Activated CD4-positive, alpha-beta T cell treated with anti-CD3 and anti-CD28 coated beads, Interleukin-2, amount 50 U/mL, for 24 hours (primary cell): ENCODE measurements at regions not wholly inside any gene's neighbourhood (a gene's known extent, or its start where the extent isn't known, plus 50 kb on each side); places are given as distances from the start of the nearest gene placed in this dataset.

ENCODE experiments used
- DNase-seq, 2 donors: peaks; one replicate each; pipeline ENCODE4 v3.0.0-alpha.2; 2020; ENCODE audit warnings: low read depth in 1 of 2, low spot score in 1 of 2

DNA sequence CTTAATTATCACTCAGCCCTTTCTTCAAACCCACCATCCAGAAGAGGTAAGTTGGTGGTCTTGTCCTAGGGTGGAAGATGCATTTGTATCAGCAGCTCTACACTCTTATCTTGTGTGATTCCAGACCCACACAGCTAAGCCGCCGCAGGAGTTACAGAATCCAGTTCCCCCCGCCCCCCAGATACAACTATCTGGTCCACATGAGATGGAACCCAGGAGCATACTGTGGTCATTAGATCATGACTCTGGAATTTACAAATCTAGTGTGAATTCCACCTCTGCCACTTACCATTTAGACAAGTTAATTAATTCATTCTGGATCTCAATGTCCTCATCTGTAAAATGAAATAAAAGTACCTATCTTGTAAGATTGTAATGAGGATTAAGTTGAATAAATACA is 486.4 kb downstream of the BCL11A start:
- no peak for DNase-seq

DNA sequence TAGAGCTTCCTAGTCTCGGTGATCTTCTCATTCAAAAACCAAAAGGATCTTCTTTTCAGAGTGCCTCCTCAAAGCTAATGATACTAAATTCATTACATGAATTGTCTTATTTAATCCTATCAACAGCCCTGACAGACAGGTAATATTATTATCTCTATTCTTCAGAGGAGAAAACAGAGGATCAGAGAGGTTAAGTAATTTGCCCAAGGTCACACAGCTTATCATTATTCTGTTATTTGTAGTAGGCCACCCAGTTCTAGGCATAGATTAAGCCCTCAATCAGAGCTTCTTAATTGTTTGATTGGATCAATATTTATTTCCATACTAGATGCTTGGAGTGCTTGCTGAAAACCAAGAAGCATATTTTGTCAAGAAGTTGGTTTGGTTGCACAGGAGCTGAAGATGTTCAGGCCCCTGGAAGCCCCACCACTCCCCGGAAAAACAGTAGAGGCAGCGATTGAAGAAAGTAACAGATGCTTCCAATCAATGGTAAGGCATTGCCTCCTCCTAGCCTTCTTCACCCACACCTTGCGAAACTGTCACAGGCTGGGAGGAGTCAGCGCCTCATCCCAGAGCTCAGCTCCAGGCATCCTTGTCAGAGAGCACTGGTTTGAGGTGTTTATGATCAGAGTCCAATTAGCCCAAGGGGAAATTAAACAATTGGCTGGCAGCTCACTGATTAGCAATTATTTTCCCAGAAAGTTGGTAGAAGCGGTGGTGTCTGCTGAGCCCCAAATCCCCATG is 487.2 kb downstream of the BCL11A start:
- no peak for DNase-seq

GRCh38 chr2:60064687-60065389 is 488.6 kb downstream of the BCL11A start:
- DNase-seq: no peak

GRCh38 chr2:60058781-60059180 is 494.7 kb downstream of the BCL11A start:
- no peak for DNase-seq

DNA sequence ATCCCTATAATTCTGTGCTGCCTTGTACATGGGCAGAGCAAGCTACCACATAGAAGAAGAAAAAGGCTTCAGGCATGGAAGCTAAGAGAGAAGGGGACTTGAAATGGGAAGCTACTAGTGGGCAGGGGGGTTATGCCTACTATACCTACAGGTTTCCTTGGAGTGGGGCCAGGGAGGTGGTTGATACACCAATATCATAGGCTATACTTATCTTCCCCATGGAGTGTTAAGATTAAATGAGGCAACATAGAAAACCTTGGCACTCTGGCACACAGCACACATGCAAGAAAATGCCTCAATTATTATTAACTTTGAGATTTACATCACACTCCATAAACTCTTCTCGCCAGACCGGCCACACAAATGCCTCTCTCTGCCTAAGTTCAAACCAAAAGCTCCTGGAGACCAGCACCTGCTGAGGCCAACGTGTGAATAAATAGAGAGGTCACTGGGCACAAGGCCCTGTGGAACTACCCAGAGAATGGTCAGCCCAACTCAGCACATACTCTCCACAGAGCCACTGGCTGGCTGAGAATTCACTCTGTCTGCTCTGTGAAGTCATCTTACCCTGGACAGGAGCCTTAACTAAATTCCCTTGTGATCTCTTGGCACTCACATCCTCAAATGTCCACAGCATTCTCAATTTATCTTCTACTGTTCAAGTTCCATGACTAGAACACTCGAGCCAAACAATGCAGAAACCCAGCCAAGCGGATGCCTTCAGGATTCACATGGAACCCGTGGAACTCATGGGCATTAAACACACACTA is 498.7 kb downstream of the BCL11A start:
- DNase-seq: no peak

DNA sequence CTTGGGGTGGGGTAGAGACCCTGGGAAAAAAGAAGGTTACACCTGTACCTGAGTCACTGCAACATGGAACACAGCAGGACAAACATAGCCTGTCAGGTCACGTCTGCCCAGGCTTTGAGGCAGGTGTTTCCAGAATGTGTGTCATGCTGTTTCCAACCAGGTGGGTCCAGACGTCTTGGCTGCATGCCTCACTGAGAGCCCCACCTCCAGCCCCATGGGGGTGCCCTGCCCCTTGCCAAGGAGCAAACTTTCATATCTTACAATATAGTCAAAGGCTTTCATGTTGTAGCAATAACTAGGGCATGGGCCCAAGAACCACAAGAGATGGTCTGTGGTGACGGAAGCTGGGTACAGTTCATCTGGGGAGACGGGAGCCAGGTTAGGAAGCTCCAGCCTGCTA is 499.7 kb downstream of the BCL11A start:
- no peak for DNase-seq

DNA sequence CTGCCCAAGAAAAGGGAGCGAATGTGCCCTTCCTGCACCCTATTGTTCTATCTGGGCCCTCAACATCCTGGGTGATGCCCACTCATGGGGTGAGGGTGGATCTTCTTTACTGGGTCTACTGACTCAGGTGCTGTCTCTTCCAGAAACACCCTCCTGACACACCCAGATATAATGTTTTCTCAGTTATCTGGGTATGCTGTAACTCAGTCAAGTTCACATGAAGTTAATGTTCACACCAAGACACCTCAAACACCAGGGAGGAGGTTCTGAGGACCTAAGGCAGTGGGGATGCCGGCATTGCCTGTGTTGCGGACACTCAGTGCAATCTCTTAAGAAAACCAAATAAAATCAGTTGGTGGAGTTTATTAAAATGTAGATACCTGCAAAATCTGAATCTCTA is 500.9 kb downstream of the BCL11A start:
- no peak for DNase-seq

DNA sequence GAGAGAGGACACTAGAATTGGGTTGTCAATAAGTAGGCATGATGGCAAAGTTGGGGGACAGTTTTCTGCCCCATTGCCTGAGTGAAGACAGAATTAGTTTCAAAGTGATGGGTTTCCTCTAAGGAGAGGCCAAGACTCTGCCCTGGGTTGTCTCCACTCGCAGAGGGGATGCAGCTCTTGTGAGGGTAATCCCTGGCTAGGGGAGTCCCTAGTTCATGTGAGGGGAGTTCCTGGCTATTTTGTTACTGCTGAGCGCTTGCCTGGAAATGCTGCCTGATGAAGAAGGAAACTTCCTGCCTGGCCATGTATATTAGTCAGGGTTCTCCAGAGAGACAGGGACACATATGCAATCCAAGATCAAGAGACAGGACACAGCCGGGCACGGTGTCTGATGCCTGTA is 501.5 kb downstream of the BCL11A start:
- no peak for DNase-seq

- no peak for DNase-seq
Measured at GRCh38 chr2:60047944-60048525, 505.4 kb downstream of the BCL11A start.

- no peak for DNase-seq
Measured at GRCh38 chr2:60047347-60047746, 506.1 kb downstream of the BCL11A start.

DNA sequence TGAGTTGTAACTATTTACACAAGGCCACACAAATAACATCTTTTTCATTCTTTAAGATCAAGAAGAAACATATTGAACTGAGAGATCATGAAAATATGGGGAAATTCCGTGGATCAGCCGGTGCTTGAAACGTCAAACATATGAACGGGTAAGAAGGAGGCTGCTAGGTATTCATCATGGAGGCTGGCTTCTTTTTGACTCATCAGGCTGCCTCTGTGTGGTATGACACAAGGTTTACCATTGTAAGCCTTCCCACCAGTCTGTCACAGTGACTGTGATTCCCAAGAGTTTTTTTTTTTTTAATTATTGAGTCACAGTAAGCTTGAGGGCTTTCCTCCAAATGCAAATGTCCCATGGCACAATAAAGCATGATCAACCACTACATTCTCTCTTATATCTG is 506.9 kb downstream of the BCL11A start:
- no peak for DNase-seq

DNA sequence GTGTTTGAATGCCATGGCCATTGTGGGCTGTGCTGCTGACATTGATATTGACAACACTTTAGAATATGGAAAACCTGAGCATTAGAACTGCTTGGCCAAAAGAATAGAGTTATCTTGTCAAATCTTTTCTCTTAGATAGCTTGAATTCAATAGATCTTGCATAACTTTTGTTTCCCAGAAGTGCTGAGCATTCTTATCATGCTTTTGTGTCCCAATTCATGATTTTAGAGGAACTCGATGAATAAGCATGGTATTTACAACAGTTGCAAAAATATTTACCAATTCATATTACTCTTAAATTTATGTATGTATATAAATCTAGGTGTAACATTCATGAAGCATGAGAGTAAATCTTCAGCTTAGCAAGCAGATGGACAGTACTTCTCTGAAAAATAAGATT is 508.0 kb downstream of the BCL11A start:
- no peak for DNase-seq

- DNase-seq: no peak
Measured at GRCh38 chr2:60044484-60044883, 509.0 kb downstream of the BCL11A start.

GRCh38 chr2:60042023-60042422 is 511.4 kb downstream of the BCL11A start:
- DNase-seq: no peak

- no peak for DNase-seq
Measured at GRCh38 chr2:60033325-60033724, 520.1 kb downstream of the BCL11A start.

DNA sequence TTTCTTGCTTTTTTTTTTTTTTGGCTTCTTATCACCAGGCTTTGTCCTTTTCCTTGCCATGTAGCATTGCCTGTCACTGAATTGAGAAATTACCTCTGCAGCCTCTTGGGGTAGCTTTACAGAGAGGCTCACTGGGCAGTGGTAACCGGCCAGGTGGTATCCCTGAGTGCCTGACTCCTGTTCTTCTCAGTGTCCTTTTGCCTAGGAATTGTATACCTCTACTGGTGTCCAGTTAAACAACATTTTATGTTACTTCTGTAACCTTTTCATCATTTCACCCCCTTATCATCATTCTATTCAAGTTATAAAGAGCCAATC is 523.9 kb downstream of the BCL11A start:
- DNase-seq: no peak

GRCh38 chr2:60028849-60029565 is 524.4 kb downstream of the BCL11A start:
- DNase-seq: no peak

GRCh38 chr2:60025496-60025895 is 528.0 kb downstream of the BCL11A start:
- DNase-seq: no peak

DNA sequence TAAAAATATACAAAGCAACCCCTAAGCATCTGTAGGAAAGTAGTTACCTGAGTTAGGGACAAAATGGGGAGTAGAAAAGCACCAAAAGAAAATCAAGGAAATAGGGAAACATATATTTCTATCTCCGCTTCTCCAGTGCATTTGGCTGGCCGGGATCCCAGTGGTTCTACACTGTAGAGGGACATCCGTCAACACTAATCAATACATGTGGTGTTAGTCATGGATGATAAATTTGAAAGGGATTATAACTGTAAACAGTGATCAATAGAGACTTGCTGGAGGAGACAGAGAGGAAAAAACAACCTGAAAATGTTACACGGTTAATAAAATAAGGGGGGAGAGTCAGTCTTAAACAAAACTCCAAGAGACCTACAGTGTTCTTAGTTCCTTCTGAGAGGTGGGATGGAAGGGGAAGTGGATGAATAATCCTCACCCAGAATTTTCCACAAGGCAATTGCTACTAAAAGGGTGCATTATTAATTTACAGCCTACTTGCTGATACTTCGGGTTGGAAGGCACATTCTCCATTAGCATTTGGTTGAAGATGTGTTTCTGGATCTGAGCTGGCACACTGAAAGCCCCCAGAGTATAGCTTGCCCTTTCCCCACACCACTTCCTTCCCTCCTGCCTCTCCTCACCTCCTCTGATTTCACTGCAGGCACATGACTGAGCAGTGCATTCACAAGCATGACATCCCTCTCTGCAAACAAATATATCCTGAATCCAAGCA is 530.0 kb downstream of the BCL11A start:
- no peak for DNase-seq

DNA sequence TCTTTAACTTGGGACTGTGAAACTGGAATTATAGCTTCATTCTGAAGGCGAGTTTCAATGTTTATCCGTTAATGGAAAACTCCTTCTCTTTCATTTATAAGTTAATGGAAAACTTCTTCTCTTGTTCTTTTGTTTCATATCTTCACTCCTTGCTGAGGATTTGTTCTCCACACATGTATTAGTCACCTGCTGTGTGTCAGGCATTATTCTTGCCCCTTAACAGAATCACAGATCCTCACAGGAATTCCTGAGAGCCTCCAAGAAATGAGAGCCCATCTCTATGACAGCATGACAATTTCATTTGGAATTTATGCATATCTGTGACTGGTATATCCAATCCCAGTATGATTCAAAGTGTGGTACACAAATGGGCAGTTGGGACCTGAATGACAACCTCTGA is 545.8 kb downstream of the BCL11A start:
- DNase-seq: no peak

- DNase-seq: no peak
Measured at GRCh38 chr2:60003076-60003475, 550.4 kb downstream of the BCL11A start.
